Fibroblast of the aortic adventitia (primary cell): ENCODE measurements at regions not wholly inside any gene's neighbourhood (a gene's known extent, or its start where the extent isn't known, plus 50 kb on each side); places are given as distances from the start of the nearest gene placed in this dataset.

Experiments
- DNase-seq: peaks from one replicate; pipeline ENCODE4 v3.0.0-alpha.2; 2010; ENCODE audit warnings: low read depth
- H3K4me3 ChIP-seq: 2 replicates; pipeline ENCODE4 v1.5.1; 2011; ENCODE audit warnings: low read depth, mild to moderate bottlenecking, control low read depth, low read length, moderate library complexity
- TF ChIP-seq, protein P1 (sequence below): IDR thresholded peaks from 2 replicates; pipeline ENCODE4 v1.5.1; 2011; ENCODE audit warnings: mild to moderate bottlenecking, low read length, control low read depth, inconsistent platforms; ENCODE audit not compliant: insufficient read depth

DNA sequence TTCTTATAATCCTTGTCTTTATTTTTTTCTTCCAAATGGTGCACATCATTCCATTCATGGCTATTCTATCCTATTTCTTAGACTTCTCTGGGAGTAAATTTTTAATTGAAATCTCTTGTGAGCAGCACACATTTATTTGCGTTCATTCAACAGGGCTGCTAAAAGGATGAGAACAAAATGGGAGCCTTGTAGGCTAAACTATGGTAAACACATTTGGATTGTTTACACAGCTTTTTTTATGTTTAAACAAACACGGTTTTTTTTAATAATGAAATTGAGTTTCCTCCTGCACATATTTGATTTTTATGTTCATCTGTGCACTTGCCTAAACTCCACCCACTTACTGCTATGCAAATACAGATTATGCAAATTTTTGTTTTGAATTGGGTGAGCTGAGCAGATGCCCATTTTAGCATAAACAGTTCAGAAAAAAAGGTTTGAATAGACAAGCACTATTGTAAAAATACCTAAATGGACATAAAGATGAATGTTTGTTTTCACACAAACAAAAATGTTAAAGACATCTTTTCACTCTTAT lies 92.0 kb downstream of the OLIG3 start:
- H3K4me3 ChIP-seq = no peak overlapping the region
- DNase-seq = no peak
- TF ChIP-seq, protein P1, sequence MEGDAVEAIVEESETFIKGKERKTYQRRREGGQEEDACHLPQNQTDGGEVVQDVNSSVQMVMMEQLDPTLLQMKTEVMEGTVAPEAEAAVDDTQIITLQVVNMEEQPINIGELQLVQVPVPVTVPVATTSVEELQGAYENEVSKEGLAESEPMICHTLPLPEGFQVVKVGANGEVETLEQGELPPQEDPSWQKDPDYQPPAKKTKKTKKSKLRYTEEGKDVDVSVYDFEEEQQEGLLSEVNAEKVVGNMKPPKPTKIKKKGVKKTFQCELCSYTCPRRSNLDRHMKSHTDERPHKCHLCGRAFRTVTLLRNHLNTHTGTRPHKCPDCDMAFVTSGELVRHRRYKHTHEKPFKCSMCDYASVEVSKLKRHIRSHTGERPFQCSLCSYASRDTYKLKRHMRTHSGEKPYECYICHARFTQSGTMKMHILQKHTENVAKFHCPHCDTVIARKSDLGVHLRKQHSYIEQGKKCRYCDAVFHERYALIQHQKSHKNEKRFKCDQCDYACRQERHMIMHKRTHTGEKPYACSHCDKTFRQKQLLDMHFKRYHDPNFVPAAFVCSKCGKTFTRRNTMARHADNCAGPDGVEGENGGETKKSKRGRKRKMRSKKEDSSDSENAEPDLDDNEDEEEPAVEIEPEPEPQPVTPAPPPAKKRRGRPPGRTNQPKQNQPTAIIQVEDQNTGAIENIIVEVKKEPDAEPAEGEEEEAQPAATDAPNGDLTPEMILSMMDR = no peak

DNA sequence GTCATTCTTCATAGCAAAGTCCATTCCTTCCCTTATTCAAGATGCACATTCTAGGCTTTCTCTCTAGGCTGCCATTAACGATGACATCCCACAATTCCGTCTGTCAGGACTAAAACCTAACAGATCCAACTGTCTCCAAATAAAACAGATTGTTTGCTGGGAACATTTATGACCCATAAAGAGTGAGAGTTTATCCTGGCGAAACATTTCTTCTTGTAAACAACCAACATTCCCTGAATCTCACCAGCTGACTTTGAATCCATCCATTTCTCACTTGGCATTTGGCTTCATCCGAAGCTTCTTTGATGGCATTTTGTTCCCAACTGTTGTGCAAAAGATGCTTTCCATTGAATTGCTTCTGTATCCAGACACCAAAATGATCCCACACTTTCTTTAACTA lies 93.1 kb downstream of the OLIG3 start:
- TF ChIP-seq, protein P1 = no peak
- DNase-seq = no peak
- no peak overlapping the region for H3K4me3 ChIP-seq

DNA sequence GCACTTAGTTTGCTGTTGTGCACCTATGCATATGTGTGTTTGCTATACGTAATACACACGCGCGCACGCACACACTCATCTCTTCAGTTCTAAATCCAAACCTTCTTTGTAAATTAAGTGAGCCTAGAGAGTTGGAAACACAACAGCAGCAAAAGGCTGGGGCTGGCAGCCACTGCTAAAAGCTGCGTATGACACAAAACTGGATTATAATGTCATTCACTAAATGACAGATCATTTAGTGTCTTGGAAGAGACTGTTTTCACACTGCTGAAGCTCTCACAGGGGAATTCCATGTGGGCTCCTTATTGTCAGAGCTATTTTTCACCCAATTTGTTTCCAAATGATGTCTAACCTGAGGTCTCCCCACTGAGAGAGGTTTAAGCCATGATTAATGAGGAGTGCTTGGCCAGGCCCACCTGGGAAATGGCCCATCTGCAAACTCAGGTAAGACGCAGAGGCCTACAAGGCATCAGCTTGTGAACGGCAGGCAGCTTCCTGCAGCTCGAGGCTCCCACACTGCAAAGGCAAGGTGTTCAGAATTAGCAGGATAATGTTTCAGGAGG lies 94.2 kb downstream of the OLIG3 start:
- TF ChIP-seq, protein P1 = no peak
- no peak for DNase-seq
- no peak overlapping the region for H3K4me3 ChIP-seq

DNA sequence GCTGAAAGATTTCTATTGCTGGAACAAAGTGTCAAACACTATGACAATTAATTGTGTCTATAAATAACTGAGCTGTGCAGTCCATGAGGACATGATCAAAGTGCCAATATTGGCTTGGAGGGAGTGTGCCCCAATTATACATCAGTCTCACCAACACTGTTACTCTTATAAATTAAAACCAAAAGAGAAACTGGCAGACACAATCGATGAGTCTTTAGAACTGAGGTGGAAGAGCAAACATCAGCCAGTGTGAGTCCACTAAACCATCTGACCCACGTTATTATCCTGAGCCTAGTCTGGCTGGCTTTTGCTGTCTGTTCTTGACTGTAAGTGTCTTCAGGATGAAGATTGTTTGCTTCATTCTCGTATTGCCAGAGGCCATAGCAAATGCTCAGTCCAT lies 98.9 kb downstream of the OLIG3 start:
- no peak for DNase-seq
- TF ChIP-seq, protein P1 = no peak
- no peak overlapping the region for H3K4me3 ChIP-seq

DNA sequence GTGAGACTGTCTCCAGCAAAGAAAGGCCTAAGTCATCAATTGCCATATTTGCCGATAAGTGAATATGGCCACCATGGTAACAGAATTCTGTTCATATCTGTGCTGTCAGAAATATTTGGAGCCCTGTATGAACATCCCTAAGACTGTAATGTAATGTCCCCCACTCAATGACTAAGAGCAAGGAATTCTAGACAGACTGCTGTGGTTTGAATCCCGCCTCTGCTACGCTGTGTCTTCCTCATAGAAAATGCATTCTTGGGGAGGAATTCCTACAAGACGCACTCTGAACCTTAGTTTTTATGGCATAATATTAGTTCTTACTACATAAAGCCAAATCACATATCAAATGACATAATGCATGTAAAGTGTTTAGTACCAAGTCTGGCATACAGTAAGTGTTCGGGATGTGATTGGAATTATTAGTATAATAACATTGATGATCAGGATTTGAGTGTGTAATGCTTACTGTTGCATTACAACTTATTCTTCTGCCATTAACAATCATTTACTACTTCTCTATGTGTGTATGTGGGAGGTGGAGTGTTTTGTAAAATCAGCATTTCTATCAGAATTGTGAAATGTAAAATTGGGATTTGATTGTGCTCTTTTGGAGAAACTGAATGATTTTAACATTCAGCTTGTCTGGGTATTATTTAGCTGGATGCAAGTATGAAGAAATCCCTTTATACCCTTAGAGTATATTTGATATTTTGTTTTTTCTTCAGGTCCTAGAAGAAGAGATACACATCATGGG lies 103.0 kb downstream of the OLIG3 start:
- TF ChIP-seq, protein P1 = no peak
- H3K4me3 ChIP-seq = no peak overlapping the region
- DNase-seq = no peak

DNA sequence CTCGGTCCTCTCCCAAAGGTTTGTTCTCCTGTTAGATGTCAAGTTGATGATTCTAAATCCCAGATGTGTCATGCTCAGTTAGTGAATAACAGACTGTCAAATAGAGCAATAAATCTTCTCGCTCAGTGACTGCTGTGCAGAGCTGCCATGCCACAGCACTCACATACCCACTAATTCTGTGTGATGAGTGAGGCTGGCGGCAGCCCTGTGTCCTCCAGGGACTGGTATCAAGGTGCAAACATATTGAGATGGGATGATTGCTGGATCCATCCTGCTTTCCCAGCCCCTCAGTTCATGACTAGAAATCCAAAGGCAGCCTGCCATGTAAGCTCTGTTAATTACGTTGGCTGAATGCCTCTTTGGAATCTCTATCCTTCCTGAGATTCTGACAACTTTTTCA lies 103.9 kb downstream of the OLIG3 start:
- TF ChIP-seq, protein P1 = no peak

More for the DNA sequence above, 103.9 kb downstream of the OLIG3 start:
- DNase-seq = no peak
- no peak overlapping the region for H3K4me3 ChIP-seq
